Spleen (tissue), 7 donors: ENCODE measurements at regions not wholly inside any gene's neighbourhood (a gene's known extent, or its start where the extent isn't known, plus 50 kb on each side); places are given as distances from the start of the nearest gene placed in this dataset.

ENCODE experiments used
- POLR2AphosphoS5 ChIP-seq, 3 donors: sonication (generic); formaldehyde crosslinking; IDR thresholded peaks; one replicate each; pipeline ENCODE4 v1.5.1; 2017; ENCODE audit warnings: antibody characterized with exemption in 3 of 3
- TF ChIP-seq, protein P1 (sequence below), 11 experiments: fragments of 200-600 bp in 7 of 11; fragments of 450-650 bp in 4 of 11; sonication (generic) in 4 of 11; IDR thresholded peaks in 8 of 11; conservative IDR thresholded peaks in 3 of 11; 1 replicate in 7 of 11; 2 replicates in 4 of 11; pipeline versions ENCODE4 v1.4.0 to v1.8.0; 2016 to 2021; ENCODE audit warnings: antibody characterized with exemption in 11 of 11, inconsistent platforms in 4 of 11, mild to moderate bottlenecking in 1 of 11
- donor health status: DM: no; HTN: no; CAD: no; lungs with moderate emphysema.
- donor health status: DM: no; HTN: no; CAD: no.
- donor health status: DM: no; HTN: no; CAD: no.

DNA sequence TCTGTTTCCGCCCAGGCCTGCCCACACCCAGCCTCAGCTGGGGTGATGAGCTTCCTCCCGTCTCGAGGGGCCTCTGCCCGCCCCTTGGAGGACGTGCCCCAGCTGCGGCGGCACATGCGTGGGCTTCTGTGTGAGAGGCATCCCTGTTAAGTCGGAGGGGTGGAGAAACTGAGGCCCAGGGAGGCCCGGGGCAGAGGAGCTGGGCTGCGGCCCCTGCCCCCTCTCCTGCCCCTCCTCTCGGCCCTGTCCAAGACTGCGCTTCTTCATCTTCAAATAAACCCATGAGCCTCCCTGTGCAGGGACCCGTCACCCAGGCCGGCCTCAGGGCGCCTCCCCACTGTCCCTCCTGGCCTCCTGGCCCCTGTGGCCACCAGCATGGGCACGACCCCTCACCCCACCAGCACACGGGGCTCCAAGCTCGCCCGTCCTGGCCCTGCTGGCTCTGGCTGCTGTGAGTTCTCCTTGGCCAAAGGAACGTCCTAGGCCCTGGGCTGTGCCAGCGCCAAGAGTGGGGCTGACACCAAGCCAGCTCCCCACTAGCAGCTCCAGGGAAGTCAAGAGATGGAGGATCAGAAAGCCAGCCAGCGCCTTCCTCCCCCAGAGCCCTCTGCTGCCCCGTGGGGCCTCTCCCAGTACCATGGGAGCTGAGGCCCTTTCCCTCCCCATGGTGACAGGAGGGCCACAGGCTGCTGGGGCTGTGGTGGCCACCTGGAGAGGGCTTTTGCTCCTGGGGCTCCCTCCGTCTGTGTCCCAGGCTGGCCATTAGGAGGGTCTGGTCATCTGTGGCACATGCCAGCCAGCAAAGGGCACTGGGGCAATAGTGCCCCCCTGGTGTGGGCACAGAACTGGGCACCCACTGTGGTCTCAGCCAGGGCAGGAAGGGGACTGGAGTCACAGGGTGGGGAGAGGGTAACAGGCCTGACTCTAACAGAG is 180.4 kb downstream of the KIF26A start:
- no peak for TF ChIP-seq POLR2AphosphoS5 (IDR thresholded peaks at IDR 0.05)
- TF ChIP-seq, protein P1, sequence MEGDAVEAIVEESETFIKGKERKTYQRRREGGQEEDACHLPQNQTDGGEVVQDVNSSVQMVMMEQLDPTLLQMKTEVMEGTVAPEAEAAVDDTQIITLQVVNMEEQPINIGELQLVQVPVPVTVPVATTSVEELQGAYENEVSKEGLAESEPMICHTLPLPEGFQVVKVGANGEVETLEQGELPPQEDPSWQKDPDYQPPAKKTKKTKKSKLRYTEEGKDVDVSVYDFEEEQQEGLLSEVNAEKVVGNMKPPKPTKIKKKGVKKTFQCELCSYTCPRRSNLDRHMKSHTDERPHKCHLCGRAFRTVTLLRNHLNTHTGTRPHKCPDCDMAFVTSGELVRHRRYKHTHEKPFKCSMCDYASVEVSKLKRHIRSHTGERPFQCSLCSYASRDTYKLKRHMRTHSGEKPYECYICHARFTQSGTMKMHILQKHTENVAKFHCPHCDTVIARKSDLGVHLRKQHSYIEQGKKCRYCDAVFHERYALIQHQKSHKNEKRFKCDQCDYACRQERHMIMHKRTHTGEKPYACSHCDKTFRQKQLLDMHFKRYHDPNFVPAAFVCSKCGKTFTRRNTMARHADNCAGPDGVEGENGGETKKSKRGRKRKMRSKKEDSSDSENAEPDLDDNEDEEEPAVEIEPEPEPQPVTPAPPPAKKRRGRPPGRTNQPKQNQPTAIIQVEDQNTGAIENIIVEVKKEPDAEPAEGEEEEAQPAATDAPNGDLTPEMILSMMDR (IDR thresholded peaks at IDR 0.05 in 8 of 11, conservative IDR thresholded peaks at IDR 0.05 in 3 of 11): no peak
